Activated CD8-positive, alpha-beta T cell treated with anti-CD3 and anti-CD28 coated beads, Interleukin-2, amount 10 ng/mL, durations not matched to agents 7 days and 5 days (primary cell): ENCODE measurements at regions not wholly inside any gene's neighbourhood (a gene's known extent, or its start where the extent isn't known, plus 50 kb on each side); places are given as distances from the start of the nearest gene placed in this dataset.

Source experiments
- ATAC-seq: fragments of 150-1000 bp; cut with Tn5 transposase; one replicate; pipeline ENCODE4 v1.10.0; 2021; ENCODE audit warnings: moderate library complexity
- CTCF ChIA-PET: fragments of 350-600 bp; sonication (Branson Sonifier 250); formaldehyde crosslinking; loops from one replicate; lab custom pipeline; 2021; ENCODE audit warnings: antibody characterized with exemption; lab: Charles Lee
- POLR2A ChIA-PET: fragments of 350-600 bp; sonication (Branson Sonifier 250); formaldehyde crosslinking; loops from one replicate; lab custom pipeline; 2021; ENCODE audit warnings: antibody characterized with exemption; lab: Charles Lee
- DNase-seq: peaks from one replicate; pipeline ENCODE4 v3.0.0-alpha.2; 2020
- H3K27ac Mint-ChIP-seq: one replicate; pipeline ENCODE4 v1.8.0; 2021; ENCODE audit warnings: mild to moderate bottlenecking, mixed read lengths
- H3K27me3 Mint-ChIP-seq: one replicate; pipeline ENCODE4 v1.8.0; 2021; ENCODE audit warnings: low read depth, mixed read lengths
- H3K36me3 Mint-ChIP-seq: one replicate; pipeline ENCODE4 v1.8.0; 2021; ENCODE audit warnings: low read depth, mixed read lengths
- H3K4me1 Mint-ChIP-seq: one replicate; pipeline ENCODE4 v1.8.0; 2021; ENCODE audit warnings: low read depth, mixed read lengths
- H3K4me3 Mint-ChIP-seq: one replicate; pipeline ENCODE4 v1.8.0; 2021; ENCODE audit warnings: mild to moderate bottlenecking, mixed read lengths
- H3K9me3 Mint-ChIP-seq: one replicate; pipeline ENCODE4 v1.8.0; 2022; ENCODE audit warnings: mixed read lengths; ENCODE audit not compliant: insufficient read depth

DNA sequence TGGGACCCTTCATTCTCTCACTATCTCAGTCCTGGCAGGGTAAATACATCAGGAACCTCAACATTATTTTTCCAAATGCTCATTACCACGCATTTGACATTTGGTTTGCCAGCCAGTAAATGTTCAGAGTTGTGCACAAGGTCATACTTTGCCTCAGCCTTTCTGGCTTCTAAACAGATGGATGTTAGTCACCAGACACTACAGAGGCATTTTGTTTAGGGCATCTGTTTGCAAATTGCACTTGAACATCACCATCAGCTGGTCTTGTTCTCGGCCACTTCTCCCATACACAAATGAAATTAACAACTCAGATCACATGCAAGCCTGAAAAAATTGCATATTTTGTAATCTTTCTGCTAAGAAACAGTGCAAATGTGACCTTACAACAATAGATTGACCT, 75.0 kb upstream of the SLC1A1 start:
- Mint-ChIP-seq H3K36me3 (no peaks in the 10 kb centered on the region), H3K27ac (no peak overlapping the region), H3K4me3 (no peak overlapping the region), H3K9me3 (no peaks in the 10 kb centered on the region), H3K4me1 (no peaks in the 10 kb centered on the region), H3K27me3 (no peaks in the 10 kb centered on the region)
- ChIA-PET CTCF (no interaction called here), POLR2A (no interaction called here)
- DNase-seq (no peak), ATAC-seq (no peak)

- ChIA-PET POLR2A (interaction anchor here (0.7 kb wide), 1 partner anchor 29 kb away, joined by 3 read pairs; no protein-coding TSS in a partner anchor), CTCF (interaction anchor here (1.5 kb wide), 1 partner anchor 9 kb away, joined by 3 read pairs; no protein-coding TSS in a partner anchor)
- no peaks in the 10 kb centered on the region for H3K36me3 Mint-ChIP-seq
- H3K4me1 Mint-ChIP-seq, result no peaks in the 10 kb centered on the region
- DNase-seq (no peak), ATAC-seq (no peak)
- no peak overlapping the region for H3K4me3 Mint-ChIP-seq
- H3K27ac Mint-ChIP-seq, result no peak overlapping the region
- H3K9me3 Mint-ChIP-seq, result no peaks in the 10 kb centered on the region
- H3K27me3 Mint-ChIP-seq, result no peaks in the 10 kb centered on the region
These were observed 76.4 kb upstream of the SLC1A1 start for GRCh38 chr9:4413856-4414255.

- ATAC-seq (no peak), DNase-seq (no peak)
- ChIA-PET CTCF (no interaction called here), POLR2A (no interaction called here)
- peaks cover 15% of the 10 kb centered on the region for H3K9me3 Mint-ChIP-seq
- peaks cover 2% of the 10 kb centered on the region for H3K27me3 Mint-ChIP-seq
- H3K4me3 Mint-ChIP-seq, result no peak overlapping the region
- no peaks in the 10 kb centered on the region for H3K36me3 Mint-ChIP-seq
- no peak overlapping the region for H3K27ac Mint-ChIP-seq
- no peaks in the 10 kb centered on the region for H3K4me1 Mint-ChIP-seq
These were observed 86.1 kb upstream of the SLC1A1 start for GRCh38 chr9:4404156-4404555.

- peaks cover 4% of the 10 kb centered on the region for H3K27me3 Mint-ChIP-seq
- DNase-seq (no peak), ATAC-seq (no peak)
- ChIA-PET CTCF (no interaction called here), POLR2A (no interaction called here)
- no peak overlapping the region for H3K4me3 Mint-ChIP-seq
- no peak overlapping the region for H3K27ac Mint-ChIP-seq
- no peaks in the 10 kb centered on the region for H3K36me3 Mint-ChIP-seq
- no peaks in the 10 kb centered on the region for H3K4me1 Mint-ChIP-seq
- H3K9me3 Mint-ChIP-seq, result peaks cover 15% of the 10 kb centered on the region
These were observed 87.8 kb upstream of the SLC1A1 start for GRCh38 chr9:4402501-4402900.

DNA sequence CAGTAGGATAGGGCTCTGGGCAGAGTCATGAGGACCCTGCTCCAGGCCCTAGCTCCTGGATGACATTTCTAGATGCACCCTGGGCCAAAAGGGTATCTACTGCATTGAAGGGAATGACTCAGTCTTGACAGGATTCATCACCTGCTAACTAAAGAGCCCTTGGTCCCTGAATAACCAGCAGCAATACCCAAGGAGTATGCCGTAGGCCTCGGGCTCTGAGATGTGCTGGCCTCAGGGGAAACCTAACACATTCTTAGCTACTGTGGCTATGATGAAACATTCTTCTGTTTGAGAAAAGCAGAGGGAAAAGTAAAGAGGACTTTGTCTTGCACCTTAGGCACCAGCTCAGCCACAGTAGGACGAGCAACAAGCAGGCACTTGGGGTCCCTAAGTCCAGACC, 89.5 kb upstream of the SLC1A1 start:
- H3K27me3 Mint-ChIP-seq, result peaks cover 4% of the 10 kb centered on the region
- DNase-seq (no peak), ATAC-seq (no peak)
- peaks cover 15% of the 10 kb centered on the region for H3K9me3 Mint-ChIP-seq
- no peaks in the 10 kb centered on the region for H3K4me1 Mint-ChIP-seq
- no peak overlapping the region for H3K27ac Mint-ChIP-seq
- H3K36me3 Mint-ChIP-seq, result no peaks in the 10 kb centered on the region
- no peak overlapping the region for H3K4me3 Mint-ChIP-seq
- POLR2A ChIA-PET, result no interaction called here
- CTCF ChIA-PET, result no interaction called here

DNA sequence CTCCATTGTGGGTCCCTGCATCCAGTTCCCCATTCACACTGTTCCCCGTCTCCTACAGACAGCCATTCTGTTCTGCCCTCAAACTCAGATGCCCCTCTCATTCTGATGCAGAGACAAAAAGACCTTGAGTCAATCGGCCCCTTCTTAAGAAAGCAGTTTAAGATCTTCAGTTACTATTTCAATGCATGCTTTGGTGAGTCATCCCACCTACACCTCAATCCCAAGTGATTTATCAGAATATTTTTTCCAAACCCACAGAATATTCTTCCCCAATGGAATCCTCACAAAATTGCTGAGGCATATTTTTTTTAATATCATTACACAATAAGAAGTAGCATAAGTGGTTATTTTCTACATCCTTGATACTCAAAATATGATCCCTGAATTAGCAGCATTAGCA, 92.4 kb upstream of the SLC1A1 start:
- DNase-seq (no peak), ATAC-seq (no peak)
- Mint-ChIP-seq H3K27ac (no peak overlapping the region), H3K27me3 (peaks cover 4% of the 10 kb centered on the region), H3K9me3 (peaks cover 10% of the 10 kb centered on the region), H3K4me3 (no peak overlapping the region), H3K4me1 (no peaks in the 10 kb centered on the region), H3K36me3 (no peaks in the 10 kb centered on the region)
- ChIA-PET CTCF (no interaction called here), POLR2A (no interaction called here)

DNA sequence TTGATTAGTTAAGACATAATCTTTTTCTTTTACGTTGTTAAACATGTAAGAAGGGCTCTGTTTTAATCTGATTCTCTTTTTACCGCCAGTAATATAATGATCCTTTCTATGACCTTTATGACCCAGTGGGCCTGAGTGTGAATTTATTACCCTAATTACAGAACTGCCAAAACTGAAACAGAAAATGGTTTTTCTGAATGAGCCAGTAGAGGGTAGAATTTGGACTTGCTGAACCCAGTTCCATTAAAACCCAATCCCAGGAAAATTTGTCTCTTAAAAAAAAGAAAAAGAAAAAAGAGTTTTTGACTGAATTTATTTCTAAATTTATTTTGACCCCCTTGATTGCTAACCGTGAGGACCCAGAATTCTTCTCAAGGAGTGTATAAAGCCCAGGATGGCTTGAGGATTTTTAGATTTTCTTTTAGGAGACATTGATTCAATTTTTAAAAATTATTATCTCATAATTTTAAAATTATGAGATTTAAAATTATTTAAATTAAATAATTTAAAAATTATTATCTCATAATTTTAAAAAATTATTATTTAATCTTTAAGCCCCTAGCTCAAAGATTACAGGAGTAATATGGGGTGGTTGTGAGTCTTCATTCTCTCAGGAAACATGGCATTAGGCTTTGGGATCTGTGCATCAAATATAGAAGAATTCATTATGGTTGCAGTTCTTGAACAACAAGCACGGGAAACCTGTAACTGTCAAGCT, 94.1 kb upstream of the GLIS3 start:
- no peak overlapping the region for H3K27ac Mint-ChIP-seq
- CTCF ChIA-PET, result no interaction called here

GRCh38 chr9:4389755-4390154, 89.9 kb upstream of the GLIS3 start:
- Mint-ChIP-seq H3K4me3 (no peak overlapping the region), H3K36me3 (no peaks in the 10 kb centered on the region), H3K27ac (no peak overlapping the region), H3K27me3 (no peaks in the 10 kb centered on the region), H3K4me1 (no peaks in the 10 kb centered on the region), H3K9me3 (no peaks in the 10 kb centered on the region)
- ChIA-PET CTCF (no interaction called here), POLR2A (no interaction called here)
- ATAC-seq (no peak), DNase-seq (no peak)

More for the DNA sequence above, 94.1 kb upstream of the GLIS3 start:
- ATAC-seq (no peak), DNase-seq (no peak)
- POLR2A ChIA-PET, result no interaction called here
- H3K4me3 Mint-ChIP-seq, result no peak overlapping the region
- H3K9me3 Mint-ChIP-seq, result no peaks in the 10 kb centered on the region
- no peaks in the 10 kb centered on the region for H3K36me3 Mint-ChIP-seq
- H3K4me1 Mint-ChIP-seq, result no peaks in the 10 kb centered on the region
- H3K27me3 Mint-ChIP-seq, result peaks cover 2% of the 10 kb centered on the region

- Mint-ChIP-seq H3K27me3 (no peaks in the 10 kb centered on the region), H3K4me3 (no peak overlapping the region), H3K4me1 (no peaks in the 10 kb centered on the region), H3K9me3 (no peaks in the 10 kb centered on the region), H3K27ac (no peak overlapping the region), H3K36me3 (no peaks in the 10 kb centered on the region)
- ATAC-seq, result no peak
- ChIA-PET CTCF (interaction anchor here (0.7 to 0.9 kb wide), 2 partner anchors 11 to 251 kb away, joined by 3 read pairs; no protein-coding TSS in a partner anchor), POLR2A (no interaction called here)
- no peak for DNase-seq
These were observed 89.1 kb upstream of the GLIS3 start for GRCh38 chr9:4389003-4389402.

GRCh38 chr9:4386819-4387218, 87.0 kb upstream of the GLIS3 start:
- Mint-ChIP-seq H3K9me3 (no peaks in the 10 kb centered on the region), H3K4me3 (no peak overlapping the region), H3K36me3 (no peaks in the 10 kb centered on the region), H3K27me3 (no peaks in the 10 kb centered on the region), H3K27ac (no peak overlapping the region), H3K4me1 (no peaks in the 10 kb centered on the region)
- POLR2A ChIA-PET, result no interaction called here
- ATAC-seq (no peak), DNase-seq (no peak)
- CTCF ChIA-PET, result interaction anchor here (0.9 to 2.1 kb wide), 3 partner anchors 20 to 253 kb away, joined by 3 to 7 read pairs (median 6); no protein-coding TSS in a partner anchor

GRCh38 chr9:4384750-4385149, 84.9 kb upstream of the GLIS3 start:
- Mint-ChIP-seq H3K27ac (no peak overlapping the region), H3K4me1 (no peaks in the 10 kb centered on the region), H3K36me3 (no peaks in the 10 kb centered on the region), H3K27me3 (peaks cover 4% of the 10 kb centered on the region), H3K9me3 (no peaks in the 10 kb centered on the region), H3K4me3 (no peak overlapping the region)
- ChIA-PET POLR2A (interaction anchor here (0.6 kb wide), 1 partner anchor 29 kb away, joined by 3 read pairs; no protein-coding TSS in a partner anchor), CTCF (interaction anchor here (1.8 kb wide), 1 partner anchor 18 kb away, joined by 8 read pairs; no protein-coding TSS in a partner anchor)
- ATAC-seq (no peak), DNase-seq (no peak)

- no peaks in the 10 kb centered on the region for H3K36me3 Mint-ChIP-seq
- peaks cover 7% of the 10 kb centered on the region for H3K27me3 Mint-ChIP-seq
- H3K4me3 Mint-ChIP-seq, result no peak overlapping the region
- H3K4me1 Mint-ChIP-seq, result no peaks in the 10 kb centered on the region
- H3K27ac Mint-ChIP-seq, result no peak overlapping the region
- POLR2A ChIA-PET, result no interaction called here
- no peaks in the 10 kb centered on the region for H3K9me3 Mint-ChIP-seq
- no peak for DNase-seq
- CTCF ChIA-PET, result interaction anchor here (1.3 kb wide), 1 partner anchor 257 kb away, joined by 8 read pairs; no protein-coding TSS in a partner anchor
- ATAC-seq, result no peak
These were observed 83.0 kb upstream of the GLIS3 start for GRCh38 chr9:4382722-4383317.
